HL-60 (cell line): ENCODE measurements at regions not wholly inside any gene's neighbourhood (a gene's known extent, or its start where the extent isn't known, plus 50 kb on each side); places are given as distances from the start of the nearest gene placed in this dataset.

Experiments used
- GABPA ChIP-seq: IDR thresholded peaks from 2 replicates; pipeline ENCODE4 v1.6.1; 2012; ENCODE audit warnings: low read depth
- POLR2AphosphoS5 ChIP-seq: IDR thresholded peaks from 2 replicates; pipeline ENCODE4 v1.6.1; 2012; ENCODE audit warnings: low read depth
- SPI1 ChIP-seq: IDR thresholded peaks from 2 replicates; pipeline ENCODE4 v1.6.1; 2012; ENCODE audit warnings: low read depth, mild to moderate bottlenecking, borderline replicate concordance
- TF ChIP-seq, protein P1 (sequence below): IDR thresholded peaks from one replicate; pipeline ENCODE4 v1.5.1; 2011; ENCODE audit warnings: low read length, control low read depth, inconsistent platforms; ENCODE audit not compliant: insufficient read depth

DNA sequence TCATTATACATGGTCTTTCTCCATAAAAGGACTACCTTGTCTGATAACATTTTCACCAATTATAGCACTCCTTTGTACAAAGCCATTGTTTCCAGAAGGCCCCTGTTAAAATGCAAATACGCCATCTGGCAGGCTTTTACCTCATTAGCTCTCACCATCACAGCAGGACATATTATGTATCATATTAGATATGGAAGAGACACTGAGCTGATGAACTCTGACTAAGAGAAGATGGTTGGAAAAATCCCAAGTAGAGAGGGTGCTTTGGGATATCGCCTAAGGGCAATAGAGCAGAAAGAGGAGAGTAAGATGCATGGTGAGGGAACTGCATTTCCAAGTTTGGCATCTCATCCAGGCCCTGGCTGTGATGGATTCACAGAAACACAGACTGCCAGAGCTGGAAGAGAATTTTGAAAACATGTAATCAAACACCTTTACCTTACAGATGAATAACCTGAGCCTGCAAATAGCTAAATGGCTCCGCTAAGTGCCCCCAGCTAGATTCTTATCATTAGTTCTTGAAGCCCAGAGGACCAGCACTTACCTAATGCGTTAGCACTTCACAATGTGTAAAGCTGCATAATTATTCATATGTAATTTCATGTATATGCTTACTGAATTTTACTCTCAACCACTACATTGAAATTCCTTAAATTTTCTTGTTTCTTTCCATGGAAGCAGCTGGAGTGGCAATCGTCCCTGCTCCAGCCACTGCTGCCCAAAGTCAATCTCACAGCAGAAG, 393.6 kb upstream of the IZUMO3 start:
- TF ChIP-seq, protein P1, sequence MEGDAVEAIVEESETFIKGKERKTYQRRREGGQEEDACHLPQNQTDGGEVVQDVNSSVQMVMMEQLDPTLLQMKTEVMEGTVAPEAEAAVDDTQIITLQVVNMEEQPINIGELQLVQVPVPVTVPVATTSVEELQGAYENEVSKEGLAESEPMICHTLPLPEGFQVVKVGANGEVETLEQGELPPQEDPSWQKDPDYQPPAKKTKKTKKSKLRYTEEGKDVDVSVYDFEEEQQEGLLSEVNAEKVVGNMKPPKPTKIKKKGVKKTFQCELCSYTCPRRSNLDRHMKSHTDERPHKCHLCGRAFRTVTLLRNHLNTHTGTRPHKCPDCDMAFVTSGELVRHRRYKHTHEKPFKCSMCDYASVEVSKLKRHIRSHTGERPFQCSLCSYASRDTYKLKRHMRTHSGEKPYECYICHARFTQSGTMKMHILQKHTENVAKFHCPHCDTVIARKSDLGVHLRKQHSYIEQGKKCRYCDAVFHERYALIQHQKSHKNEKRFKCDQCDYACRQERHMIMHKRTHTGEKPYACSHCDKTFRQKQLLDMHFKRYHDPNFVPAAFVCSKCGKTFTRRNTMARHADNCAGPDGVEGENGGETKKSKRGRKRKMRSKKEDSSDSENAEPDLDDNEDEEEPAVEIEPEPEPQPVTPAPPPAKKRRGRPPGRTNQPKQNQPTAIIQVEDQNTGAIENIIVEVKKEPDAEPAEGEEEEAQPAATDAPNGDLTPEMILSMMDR, result no peak
- TF ChIP-seq POLR2AphosphoS5 (no peak), GABPA (no peak), SPI1 (no peak)
